T-helper 17 cell (primary cell): ENCODE measurements at regions not wholly inside any gene's neighbourhood (a gene's known extent, or its start where the extent isn't known, plus 50 kb on each side); places are given as distances from the start of the nearest gene placed in this dataset.

ENCODE experiments used
- ATAC-seq: fragments of 150-1000 bp; cut with Tn5 transposase; 2 replicates; pipeline ENCODE4 v1.10.0; 2021; ENCODE audit warnings: mild to moderate bottlenecking, moderate library complexity
- DNase-seq, 3 donors: peaks; one replicate each; pipeline versions ENCODE4 v3.0.0 to v3.0.0-alpha.2; 2020 to 2021
- H3K9me3 ChIP-seq: one replicate; pipeline ENCODE4 v1.7.0; 2013; ENCODE audit warnings: low read length, mild to moderate bottlenecking; ENCODE audit not compliant: control insufficient read depth, poor library complexity, severe bottlenecking
- H3K27ac Mint-ChIP-seq: one replicate; pipeline ENCODE4 v1.8.0; 2022; ENCODE audit warnings: mild to moderate bottlenecking, moderate library complexity, mixed read lengths
- H3K27me3 Mint-ChIP-seq: one replicate; pipeline ENCODE4 v1.8.0; 2022; ENCODE audit warnings: mixed read lengths
- H3K36me3 Mint-ChIP-seq: one replicate; pipeline ENCODE4 v1.8.0; 2022; ENCODE audit warnings: low read depth, mixed read lengths
- H3K4me1 Mint-ChIP-seq: one replicate; pipeline ENCODE4 v1.8.0; 2022; ENCODE audit warnings: mild to moderate bottlenecking, mixed read lengths
- H3K4me3 Mint-ChIP-seq: one replicate; pipeline ENCODE4 v1.8.0; 2022; ENCODE audit warnings: mild to moderate bottlenecking, moderate library complexity, mixed read lengths

DNA sequence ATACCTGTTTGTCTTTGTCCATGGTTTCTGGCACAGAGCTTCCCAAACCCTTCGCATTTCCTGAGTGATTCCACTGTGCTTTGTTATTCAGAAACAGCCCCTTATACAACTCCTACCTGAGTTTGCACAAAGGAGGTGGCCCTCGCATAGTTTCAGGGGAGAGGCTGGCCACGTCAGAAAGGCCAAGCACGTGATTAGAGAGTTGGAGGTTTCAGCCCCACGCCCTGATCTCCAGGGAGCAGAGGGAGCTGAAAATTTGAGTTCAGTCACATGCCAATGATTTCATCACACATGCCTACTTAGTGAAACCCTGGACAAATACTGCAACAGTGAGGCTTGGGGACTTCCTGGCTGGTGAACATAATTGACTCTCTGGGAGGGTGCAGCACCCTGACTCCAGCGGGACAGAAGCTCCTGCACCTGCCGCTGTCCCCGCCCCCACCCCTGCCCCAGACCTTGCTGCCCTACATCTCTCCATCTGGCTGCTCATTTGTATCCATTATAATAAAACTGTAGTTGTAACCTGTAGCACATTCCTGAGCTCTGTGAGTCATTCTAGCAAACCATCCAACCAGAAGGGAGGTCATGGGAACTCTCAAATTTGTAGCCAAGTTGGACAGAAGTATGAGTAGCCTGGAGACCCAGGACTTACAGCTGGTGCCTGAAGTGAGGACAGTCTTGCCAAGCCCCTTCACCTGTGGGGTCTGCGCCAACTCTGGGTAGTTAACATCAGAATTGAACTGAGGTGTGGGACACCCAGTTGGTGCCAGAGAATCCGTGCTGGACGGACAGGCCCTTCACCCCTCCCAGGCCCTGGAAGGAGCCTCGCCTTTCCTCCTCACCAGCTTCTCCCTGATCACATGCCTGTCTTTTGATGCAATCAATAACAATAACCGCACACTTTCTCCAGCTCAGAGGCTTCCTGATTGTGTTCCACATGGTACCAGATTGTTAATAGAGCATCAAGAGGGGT is 224.3 kb downstream of the ANAPC1 start:
- H3K36me3 Mint-ChIP-seq, result peaks cover 3% of the 10 kb centered on the region
- ATAC-seq (no peak), DNase-seq (no peak)
- no peak overlapping the region for H3K27ac Mint-ChIP-seq
- no peaks in the 10 kb centered on the region for H3K9me3 ChIP-seq
- H3K27me3 Mint-ChIP-seq, result no peaks in the 10 kb centered on the region
- H3K4me1 Mint-ChIP-seq, result peaks cover 6% of the 10 kb centered on the region
- no peak overlapping the region for H3K4me3 Mint-ChIP-seq

DNA sequence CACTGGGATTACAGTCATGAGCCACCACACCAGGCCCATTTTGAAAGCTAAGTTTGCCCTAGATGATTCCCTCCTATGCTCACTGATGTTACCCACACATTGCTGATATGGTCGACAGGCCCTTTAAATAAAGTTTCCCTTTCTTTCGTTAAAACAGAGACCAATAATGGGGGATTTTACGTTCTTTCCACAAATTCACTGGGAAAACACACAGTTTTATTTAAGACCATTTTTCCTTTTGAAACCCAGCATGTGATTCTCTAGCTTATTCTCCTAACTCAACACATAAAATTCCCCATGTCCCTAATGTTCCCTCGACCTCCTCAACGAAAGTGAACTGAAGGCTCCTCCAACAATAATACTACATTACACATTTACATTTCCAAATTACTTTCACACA is 223.2 kb downstream of the ANAPC1 start:
- no peaks in the 10 kb centered on the region for H3K9me3 ChIP-seq
- ATAC-seq (no peak), DNase-seq (no peak)
- Mint-ChIP-seq H3K4me3 (no peak overlapping the region), H3K4me1 (peaks cover 6% of the 10 kb centered on the region), H3K27me3 (no peaks in the 10 kb centered on the region), H3K27ac (no peak overlapping the region), H3K36me3 (peaks cover 3% of the 10 kb centered on the region)

DNA sequence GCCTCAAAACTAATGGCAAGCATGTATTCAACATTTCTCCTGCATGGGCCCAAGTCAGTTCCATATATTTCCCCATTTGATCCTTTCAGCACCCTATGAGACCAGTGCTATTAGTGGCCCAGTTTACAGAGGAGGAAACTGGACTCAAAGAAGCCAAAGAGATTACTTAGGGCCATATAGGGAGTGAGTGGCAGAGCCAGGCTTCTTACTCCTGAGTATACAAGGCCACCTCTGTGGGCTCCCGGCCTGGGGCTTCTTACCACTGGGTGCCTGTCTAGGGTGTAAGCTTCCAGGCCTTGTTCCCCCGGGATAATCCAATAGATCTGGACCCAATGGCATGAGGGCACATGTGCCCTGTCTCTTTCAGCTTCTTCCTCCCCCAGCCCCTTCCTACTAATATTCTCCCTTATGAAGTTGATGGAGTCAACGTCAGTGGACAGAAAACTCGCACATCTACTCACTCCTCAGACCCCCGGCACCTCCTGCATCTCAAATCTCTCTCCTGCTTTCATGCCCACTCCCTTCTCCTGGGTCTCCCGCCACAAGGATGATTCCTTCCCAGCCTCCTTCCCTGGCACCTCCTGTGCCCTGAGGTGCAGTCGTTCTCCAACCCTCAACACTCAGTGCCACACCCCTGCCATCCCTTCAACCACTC is 222.6 kb downstream of the ANAPC1 start:
- ATAC-seq, result no peak
- peaks cover 6% of the 10 kb centered on the region for H3K4me1 Mint-ChIP-seq
- H3K4me3 Mint-ChIP-seq, result no peak overlapping the region
- no peaks in the 10 kb centered on the region for H3K27me3 Mint-ChIP-seq
- H3K36me3 Mint-ChIP-seq, result peaks cover 3% of the 10 kb centered on the region
- no peak overlapping the region for H3K27ac Mint-ChIP-seq
- no peaks in the 10 kb centered on the region for H3K9me3 ChIP-seq
- DNase-seq, result no peak

DNA sequence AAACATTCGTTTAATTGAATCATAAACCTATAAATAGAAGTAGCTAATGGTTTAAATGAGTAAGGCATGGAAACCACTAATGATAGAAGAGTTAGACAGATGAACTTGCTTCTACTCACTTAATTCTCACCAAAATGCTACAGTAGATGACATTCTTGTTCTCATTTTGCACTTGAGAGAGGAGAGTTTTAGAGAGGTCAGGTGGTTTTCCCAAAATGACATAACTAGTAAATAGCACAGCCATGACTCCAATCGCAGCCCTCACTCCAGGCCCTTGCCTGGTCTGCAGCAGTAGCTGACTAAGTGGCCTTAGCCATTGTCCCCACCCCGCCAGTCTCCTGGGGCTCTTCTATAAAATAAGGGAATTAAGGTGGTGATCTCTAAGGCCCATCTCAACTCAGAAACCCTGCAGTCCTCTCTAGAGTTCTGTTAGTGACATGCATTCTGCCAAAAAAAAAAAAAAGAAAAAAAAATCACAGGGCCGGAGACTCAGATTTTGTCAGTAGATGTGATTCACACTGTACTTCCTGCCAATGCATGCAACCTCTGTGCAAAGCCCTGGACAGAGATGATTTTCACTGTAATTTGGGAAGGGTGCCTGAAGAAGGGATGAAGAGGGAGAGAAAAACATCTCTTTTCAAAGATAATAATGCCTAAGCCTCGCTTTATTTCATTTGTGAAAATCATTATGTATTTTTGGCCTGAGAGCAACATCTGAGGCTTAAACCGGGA is 221.8 kb downstream of the ANAPC1 start:
- Mint-ChIP-seq H3K27ac (no peak overlapping the region), H3K36me3 (peaks cover 2% of the 10 kb centered on the region), H3K4me1 (peaks cover 6% of the 10 kb centered on the region), H3K27me3 (no peaks in the 10 kb centered on the region), H3K4me3 (no peak overlapping the region)
- no peaks in the 10 kb centered on the region for H3K9me3 ChIP-seq
- no peak for ATAC-seq
- no peak for DNase-seq

DNA sequence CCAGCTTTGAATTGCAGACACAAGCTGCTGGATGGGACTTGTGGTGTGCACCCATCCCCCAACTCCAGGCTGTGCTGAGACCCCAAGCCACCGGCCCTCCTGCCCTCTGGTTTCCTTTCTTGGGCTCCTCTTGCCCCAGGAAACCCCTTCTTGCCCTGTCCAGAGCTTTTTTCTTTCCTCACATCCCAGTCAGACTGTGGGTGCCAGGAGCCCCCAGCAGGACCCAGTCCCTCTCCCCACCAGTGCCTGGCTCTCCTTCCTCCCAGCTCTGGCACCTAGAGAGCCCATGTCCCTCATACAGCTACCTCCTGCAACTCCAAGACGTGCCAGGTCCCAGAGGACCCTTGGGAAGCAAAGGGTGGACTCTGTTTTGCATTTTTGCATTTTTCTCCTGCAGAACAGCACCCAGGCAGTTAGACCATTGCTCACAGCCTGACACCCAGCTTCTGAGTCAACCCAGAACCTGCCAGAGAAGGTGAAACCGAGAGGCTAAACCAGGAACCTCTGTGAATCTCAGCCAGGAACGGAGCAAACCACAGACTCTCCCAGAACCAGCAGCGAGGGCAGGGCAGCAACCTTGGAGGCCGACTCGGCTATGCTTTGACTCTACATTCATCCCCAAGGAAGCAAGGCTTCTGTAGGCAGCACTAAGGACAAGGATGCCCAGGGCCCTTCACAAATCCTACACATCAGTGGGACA is 221.1 kb downstream of the ANAPC1 start:
- no peaks in the 10 kb centered on the region for H3K36me3 Mint-ChIP-seq
- DNase-seq (no peak), ATAC-seq (no peak)
- H3K4me1 Mint-ChIP-seq, result peaks cover 6% of the 10 kb centered on the region
- H3K9me3 ChIP-seq, result no peaks in the 10 kb centered on the region
- H3K4me3 Mint-ChIP-seq, result no peak overlapping the region
- no peak overlapping the region for H3K27ac Mint-ChIP-seq
- no peaks in the 10 kb centered on the region for H3K27me3 Mint-ChIP-seq

DNA sequence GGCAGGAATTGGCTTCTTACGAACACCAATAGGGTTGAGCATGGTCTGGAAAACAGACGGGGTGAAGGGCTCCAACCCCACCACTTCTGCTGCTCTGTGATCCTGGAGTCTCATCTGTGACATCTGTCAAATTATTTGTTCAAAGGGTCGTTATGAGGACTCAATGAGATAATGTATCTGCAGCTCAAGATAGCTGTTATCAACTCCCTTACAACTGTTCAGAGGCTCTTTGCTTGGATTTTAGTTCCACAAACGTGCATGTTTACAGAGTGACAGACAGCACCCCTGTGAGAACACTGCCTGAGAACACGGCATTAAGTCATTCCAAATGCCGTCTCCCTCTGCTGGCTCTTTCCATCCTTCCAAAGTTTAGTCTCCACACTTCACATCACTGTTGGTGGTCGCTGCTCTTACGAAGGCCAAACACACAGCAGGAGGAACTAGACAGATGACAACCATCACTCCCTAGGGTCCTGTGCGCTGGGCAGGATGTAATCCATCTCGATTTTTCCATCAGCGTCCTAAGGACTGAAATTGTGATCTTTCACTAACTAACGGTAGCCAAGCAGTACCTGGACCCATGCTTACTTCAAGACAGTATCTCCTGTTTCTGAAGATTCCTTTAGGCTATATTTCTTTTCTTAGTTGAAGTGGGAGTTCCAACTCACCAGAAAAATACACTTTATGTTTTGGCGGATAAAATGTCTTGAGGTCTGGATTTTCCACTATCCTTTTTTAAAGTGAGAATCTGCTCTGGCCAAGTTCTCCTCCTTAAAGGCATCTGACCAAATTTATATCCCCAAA is 220.3 kb downstream of the ANAPC1 start:
- no peak overlapping the region for H3K27ac Mint-ChIP-seq
- no peaks in the 10 kb centered on the region for H3K27me3 Mint-ChIP-seq
- no peaks in the 10 kb centered on the region for H3K9me3 ChIP-seq
- H3K4me3 Mint-ChIP-seq, result no peak overlapping the region
- DNase-seq (no peak), ATAC-seq (no peak)
- H3K4me1 Mint-ChIP-seq, result peaks cover 6% of the 10 kb centered on the region
- no peaks in the 10 kb centered on the region for H3K36me3 Mint-ChIP-seq

DNA sequence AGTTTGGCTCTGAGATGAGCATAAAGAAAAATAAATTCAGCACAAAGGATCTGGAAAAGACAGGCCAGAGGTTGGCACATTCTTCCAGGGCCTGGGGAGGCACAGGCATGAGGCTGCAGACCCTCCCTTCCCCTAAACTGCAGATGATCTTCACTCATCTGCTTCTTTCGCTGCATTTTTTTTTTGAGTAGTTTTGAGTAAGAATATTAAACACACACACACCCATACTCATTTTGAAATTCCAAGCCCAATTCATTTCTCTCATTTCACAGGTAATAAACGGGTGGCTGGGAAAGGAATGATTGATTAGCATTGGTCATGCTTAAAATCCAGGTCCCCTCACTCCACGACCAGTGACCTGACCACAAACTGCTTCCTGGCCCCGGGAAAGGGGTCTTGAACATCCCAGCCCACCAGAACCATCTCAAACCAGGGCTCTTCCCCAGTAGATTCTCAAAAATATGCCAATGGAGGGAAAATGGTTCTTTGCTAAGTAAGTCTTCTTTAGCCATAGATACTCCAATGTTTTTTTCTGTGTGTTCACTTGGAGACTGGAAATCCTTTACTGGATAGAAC is 219.6 kb downstream of the ANAPC1 start:
- ATAC-seq (no peak), DNase-seq (no peak)
- Mint-ChIP-seq H3K4me3 (no peak overlapping the region), H3K27ac (no peak overlapping the region), H3K27me3 (no peaks in the 10 kb centered on the region), H3K4me1 (peaks cover 6% of the 10 kb centered on the region), H3K36me3 (no peaks in the 10 kb centered on the region)
- no peaks in the 10 kb centered on the region for H3K9me3 ChIP-seq

DNA sequence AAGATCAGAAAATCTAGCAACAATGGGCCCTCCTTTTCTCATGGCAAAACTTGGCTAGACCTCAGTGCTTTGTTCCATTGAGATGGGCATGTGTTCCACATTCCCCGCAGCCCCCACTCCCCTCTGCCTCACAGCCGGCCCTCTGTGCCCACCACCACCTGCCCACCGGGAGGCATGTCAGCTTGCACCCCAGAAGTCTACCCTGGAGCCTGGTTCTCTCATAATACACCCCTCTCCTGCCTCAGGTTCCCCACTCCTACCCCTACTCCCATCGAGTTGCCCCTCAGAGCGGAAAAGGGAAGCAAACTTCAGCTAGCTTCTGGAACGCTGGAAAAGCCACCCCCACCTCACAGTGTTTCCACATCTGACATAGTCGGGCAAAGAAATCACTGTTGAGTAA is 219.0 kb downstream of the ANAPC1 start:
- H3K9me3 ChIP-seq, result no peaks in the 10 kb centered on the region
- no peaks in the 10 kb centered on the region for H3K27me3 Mint-ChIP-seq
- DNase-seq, result no peak
- H3K4me1 Mint-ChIP-seq, result peaks cover 6% of the 10 kb centered on the region
- no peak overlapping the region for H3K27ac Mint-ChIP-seq
- H3K4me3 Mint-ChIP-seq, result no peak overlapping the region
- no peaks in the 10 kb centered on the region for H3K36me3 Mint-ChIP-seq
- no peak for ATAC-seq

DNA sequence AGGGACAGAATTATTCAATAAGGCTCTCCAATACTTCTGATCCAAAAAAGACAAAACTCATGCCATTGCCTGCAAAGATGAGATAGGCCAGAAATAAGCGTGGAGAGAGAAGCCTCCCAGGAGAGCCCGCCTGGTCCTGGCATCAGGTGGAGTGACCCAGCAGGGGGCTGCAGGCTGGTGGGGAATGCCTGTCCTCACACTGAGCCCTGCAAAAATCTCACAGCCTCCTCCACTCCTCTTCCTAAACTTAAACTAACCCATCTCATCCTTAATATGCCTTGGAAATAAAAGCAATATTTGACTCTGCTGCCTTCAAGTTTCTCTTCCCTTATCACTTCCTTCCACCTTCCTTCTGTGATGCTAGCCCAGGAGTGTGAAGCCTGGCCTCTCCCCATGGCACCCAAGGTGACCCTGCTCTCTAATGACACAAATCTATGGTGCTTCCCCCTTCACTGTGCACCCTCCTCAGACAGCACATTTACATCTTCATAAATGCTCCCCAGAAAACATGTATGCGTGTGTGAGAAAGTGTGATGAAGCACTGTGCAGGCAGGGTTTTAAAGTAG is 218.4 kb downstream of the ANAPC1 start:
- ATAC-seq (no peak), DNase-seq (no peak)
- Mint-ChIP-seq H3K4me1 (peaks cover 6% of the 10 kb centered on the region), H3K36me3 (no peaks in the 10 kb centered on the region), H3K4me3 (no peak overlapping the region), H3K27ac (no peak overlapping the region), H3K27me3 (no peaks in the 10 kb centered on the region)
- no peaks in the 10 kb centered on the region for H3K9me3 ChIP-seq

DNA sequence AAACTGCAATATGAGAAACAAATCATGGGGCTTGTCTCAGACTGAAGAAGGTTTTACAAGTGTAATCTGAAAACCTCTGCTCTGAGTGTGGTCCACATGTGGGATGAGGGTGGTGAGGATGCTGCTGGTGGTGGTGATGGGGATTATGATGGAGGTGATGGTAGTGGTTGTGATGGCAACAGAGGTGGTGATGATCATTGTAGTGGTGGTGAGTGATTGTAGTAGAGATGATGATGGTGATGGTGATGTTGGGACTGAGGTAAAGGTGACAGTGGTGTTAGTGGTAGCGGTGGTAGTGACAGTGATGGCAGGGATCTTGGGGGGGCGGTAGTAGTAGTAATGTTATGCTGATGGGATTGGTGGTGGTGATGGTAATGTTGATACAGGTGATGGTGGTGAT is 217.8 kb downstream of the ANAPC1 start:
- Mint-ChIP-seq H3K36me3 (no peaks in the 10 kb centered on the region), H3K4me3 (no peak overlapping the region), H3K27me3 (no peaks in the 10 kb centered on the region), H3K4me1 (peaks cover 6% of the 10 kb centered on the region), H3K27ac (no peak overlapping the region)
- no peak for DNase-seq
- no peaks in the 10 kb centered on the region for H3K9me3 ChIP-seq
- no peak for ATAC-seq

DNA sequence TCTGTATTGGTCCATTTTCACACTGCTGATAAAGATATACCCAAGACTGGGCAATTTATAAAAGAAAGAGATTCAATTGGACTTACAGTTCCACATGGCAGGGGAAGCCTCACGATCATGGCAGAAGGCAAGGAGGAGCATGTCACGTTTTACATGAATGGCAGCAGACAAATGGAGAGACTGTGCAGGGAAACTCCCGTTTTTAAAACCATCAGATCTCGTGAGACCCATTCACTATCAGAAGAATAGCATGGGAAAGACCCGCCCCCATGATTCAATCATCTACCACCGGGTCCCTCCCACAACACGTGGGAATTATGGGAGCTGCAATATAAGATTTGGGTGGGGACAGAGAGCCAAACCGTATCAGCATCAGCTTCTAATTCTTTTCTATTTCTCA is 217.0 kb downstream of the ANAPC1 start:
- H3K36me3 Mint-ChIP-seq, result no peaks in the 10 kb centered on the region
- no peak overlapping the region for H3K4me3 Mint-ChIP-seq
- ATAC-seq (no peak), DNase-seq (no peak)
- peaks cover 6% of the 10 kb centered on the region for H3K4me1 Mint-ChIP-seq
- no peak overlapping the region for H3K27ac Mint-ChIP-seq
- no peaks in the 10 kb centered on the region for H3K27me3 Mint-ChIP-seq
- H3K9me3 ChIP-seq, result no peaks in the 10 kb centered on the region
